H1 (cell line): ENCODE measurements at regions not wholly inside any gene's neighbourhood (a gene's known extent, or its start where the extent isn't known, plus 50 kb on each side); places are given as distances from the start of the nearest gene placed in this dataset.

Experiments used
- CTCF ChIA-PET: fragments of 300-600 bp; sonication (Branson Sonifier 250); formaldehyde crosslinking; loops from one replicate; lab custom pipeline; 2021; ENCODE audit not compliant: partially characterized antibody; lab: Charles Lee
- POLR2A ChIA-PET: fragments of 300-600 bp; sonication (Branson Sonifier 250); formaldehyde crosslinking; loops from one replicate; lab custom pipeline; 2021; ENCODE audit warnings: inconsistent platforms; ENCODE audit not compliant: partially characterized antibody; lab: Charles Lee
- DNase-seq, 2 experiments: peaks; one replicate each; pipeline versions ENCODE4 v3.0.0 to v3.0.0-alpha.2; 2010 to 2022; ENCODE audit warnings: low spot score in 2 of 2, low read depth in 1 of 2, mixed read lengths in 1 of 2
- FAIRE-seq: peaks from 2 replicates; lab custom pipeline; 2011; peaks lifted over from hg19 to GRCh38; lab: Jason Lieb, UNC
- H2AFZ ChIP-seq: 2 replicates; pipeline ENCODE4 v1.8.1; 2012; ENCODE audit warnings: low read length, inconsistent platforms
- H2AK5ac ChIP-seq: 2 replicates; pipeline ENCODE4 v1.6.1; 2013; ENCODE audit warnings: low read depth, low read length
- H2BK120ac ChIP-seq: replicated peaks from 2 replicates; pipeline ENCODE3; 2013; ENCODE audit warnings: low read depth, low read length, inconsistent platforms
- H2BK12ac ChIP-seq: 2 replicates; pipeline ENCODE4 v1.6.1; 2013; ENCODE audit warnings: low read depth, low read length
- H2BK15ac ChIP-seq: 2 replicates; pipeline ENCODE4 v1.6.1; 2013; ENCODE audit warnings: low read length
- H2BK20ac ChIP-seq: 2 replicates; pipeline ENCODE4 v1.6.1; 2013; ENCODE audit warnings: low read length
- H2BK5ac ChIP-seq: 2 replicates; pipeline ENCODE4 v1.6.1; 2013; ENCODE audit warnings: low read depth, low read length
- H3K14ac ChIP-seq: 2 replicates; pipeline ENCODE4 v1.6.1; 2013; ENCODE audit warnings: inconsistent platforms; ENCODE audit not compliant: insufficient read length
- H3K18ac ChIP-seq: 2 replicates; pipeline ENCODE4 v1.6.1; 2013; ENCODE audit warnings: low read length; ENCODE audit errors: extremely low read depth
- H3K23ac ChIP-seq: 2 replicates; pipeline ENCODE4 v1.6.1; 2013; ENCODE audit warnings: inconsistent platforms; ENCODE audit not compliant: insufficient read length
- H3K23me2 ChIP-seq: 2 replicates; pipeline ENCODE4 v1.6.1; 2013; ENCODE audit warnings: low read depth, low read length
- H3K27ac ChIP-seq: 2 replicates; pipeline ENCODE4 v1.6.1; 2011; ENCODE audit warnings: low read depth, low read length, inconsistent platforms
- H3K27me3 ChIP-seq, 4 experiments: replicated peaks in 1 of 4; 1 replicate in 1 of 4; 2 replicates in 3 of 4; pipeline versions ENCODE4 v1.6.1 to v1.8.1; 2011 to 2013; ENCODE audit warnings: low read length in 3 of 4, mild to moderate bottlenecking in 3 of 4, inconsistent platforms in 2 of 4, mixed read lengths in 2 of 4, moderate library complexity in 1 of 4; ENCODE audit not compliant: control insufficient read depth in 3 of 4, insufficient read depth in 3 of 4; ENCODE audit errors: extremely low read depth in 1 of 4
- H3K36me3 ChIP-seq, 4 experiments: 2 replicates each; pipeline versions ENCODE4 v1.6.1 to v1.8.1; 2011 to 2013; ENCODE audit warnings: mild to moderate bottlenecking in 4 of 4, low read length in 3 of 4, moderate library complexity in 2 of 4, control low read depth in 1 of 4, inconsistent platforms in 1 of 4; ENCODE audit not compliant: insufficient read depth in 4 of 4, control insufficient read depth in 2 of 4
- H3K4ac ChIP-seq: replicated peaks from 2 replicates; pipeline ENCODE3; 2013; ENCODE audit warnings: low read length, low read depth, mixed read lengths, inconsistent platforms; ENCODE audit not compliant: insufficient read length
- H3K4me1 ChIP-seq, 4 experiments: replicated peaks in 1 of 4; 1 replicate in 1 of 4; 2 replicates in 3 of 4; pipeline versions ENCODE4 v1.6.1 to v1.8.1; 2011 to 2013; ENCODE audit warnings: low read length in 3 of 4, inconsistent platforms in 2 of 4, mixed read lengths in 1 of 4; ENCODE audit not compliant: insufficient read depth in 4 of 4, control insufficient read depth in 3 of 4
- H3K4me2 ChIP-seq, 2 experiments: 2 replicates each; pipeline versions ENCODE4 v1.6.1 to v1.8.1; 2011 to 2013; ENCODE audit warnings: low read depth in 2 of 2, low read length in 2 of 2, control low read depth in 1 of 2, inconsistent platforms in 1 of 2, mild to moderate bottlenecking in 1 of 2; ENCODE audit not compliant: insufficient read depth in 1 of 2
- H3K4me3 ChIP-seq, 4 experiments: fragments of 200-600, 300-600 bp in 1 of 4; sonication (generic), shearing (Covaris generic), sonication (Bioruptor Twin) in 1 of 4; 2 replicates each; pipeline versions ENCODE4 v1.5.1 to v1.8.1; 2011 to 2016; ENCODE audit warnings: low read length in 4 of 4, low read depth in 3 of 4, control low read depth in 2 of 4, inconsistent platforms in 2 of 4, mild to moderate bottlenecking in 2 of 4, mixed read lengths in 1 of 4, moderate library complexity in 1 of 4; ENCODE audit not compliant: insufficient read depth in 2 of 4; ENCODE audit errors: extremely low read depth in 1 of 4
- H3K56ac ChIP-seq: replicated peaks from 2 replicates; pipeline ENCODE3; 2013; ENCODE audit warnings: low read depth, mild to moderate bottlenecking, mixed read lengths, low read length, inconsistent platforms; ENCODE audit not compliant: insufficient read length
- H3K79me1 ChIP-seq: 2 replicates; pipeline ENCODE4 v1.6.1; 2013; ENCODE audit warnings: low read depth, low read length, control low read depth
- H3K79me2 ChIP-seq, 2 experiments: 2 replicates each; pipeline versions ENCODE4 v1.6.1 to v1.8.1; 2012 to 2013; ENCODE audit warnings: low read length in 2 of 2, mild to moderate bottlenecking in 2 of 2, inconsistent platforms in 1 of 2; ENCODE audit not compliant: insufficient read depth in 2 of 2, control insufficient read depth in 1 of 2
- H3K9ac ChIP-seq, 4 experiments: replicated peaks in 1 of 4; 1 replicate in 1 of 4; 2 replicates in 3 of 4; pipeline versions ENCODE4 v1.6.1 to v1.8.1; 2011 to 2013; ENCODE audit warnings: low read depth in 3 of 4, low read length in 3 of 4, control low read depth in 2 of 4, mild to moderate bottlenecking in 2 of 4, moderate library complexity in 2 of 4, inconsistent platforms in 1 of 4; ENCODE audit errors: extremely low read depth in 1 of 4
- H3K9me3 ChIP-seq, 2 experiments: 2 replicates each; pipeline versions ENCODE4 v1.6.1 to v1.8.1; 2012 to 2013; ENCODE audit warnings: mild to moderate bottlenecking in 2 of 2, moderate library complexity in 2 of 2, control low read depth in 1 of 2, inconsistent platforms in 1 of 2, low read depth in 1 of 2, low read length in 1 of 2, mixed read lengths in 1 of 2; ENCODE audit not compliant: insufficient read depth in 2 of 2
- H4K20me1 ChIP-seq, 2 experiments: replicated peaks in 1 of 2; 2 replicates each; pipeline versions ENCODE3 to v1.8.1; 2011 to 2013; ENCODE audit warnings: inconsistent platforms in 2 of 2, low read length in 2 of 2, mild to moderate bottlenecking in 1 of 2; ENCODE audit not compliant: insufficient read depth in 2 of 2, control insufficient read depth in 1 of 2
- H4K5ac ChIP-seq: 2 replicates; pipeline ENCODE4 v1.6.1; 2013; ENCODE audit warnings: low read length, low read depth, mixed read lengths, inconsistent platforms; ENCODE audit not compliant: insufficient read length
- H4K8ac ChIP-seq: 2 replicates; pipeline ENCODE4 v1.8.0; 2013; ENCODE audit warnings: mild to moderate bottlenecking, moderate library complexity, low read length, inconsistent platforms; ENCODE audit not compliant: insufficient read depth; ENCODE audit errors: extremely low read depth
- H4K91ac ChIP-seq: replicated peaks from 2 replicates; pipeline ENCODE3; 2013; ENCODE audit warnings: low read length, mixed read lengths, inconsistent platforms; ENCODE audit not compliant: insufficient read length
- BRCA1 ChIP-seq: IDR thresholded peaks from 2 replicates; pipeline ENCODE4 v1.6.1; 2012; ENCODE audit warnings: low read depth, low read length, improper control_type of control experiment
- CTBP2 ChIP-seq: IDR thresholded peaks from 2 replicates; pipeline ENCODE4 v1.7.0; 2011; ENCODE audit warnings: borderline replicate concordance, mild to moderate bottlenecking, moderate library complexity, mixed read lengths, low read length; ENCODE audit not compliant: insufficient read depth, insufficient read length
- EP300 ChIP-seq, 2 experiments: IDR thresholded peaks; 1 replicate in 1 of 2; 2 replicates in 1 of 2; pipeline ENCODE4 v1.6.1; 2011 to 2012; ENCODE audit warnings: low read depth in 2 of 2, low read length in 2 of 2, mild to moderate bottlenecking in 2 of 2, borderline replicate concordance in 1 of 2, inconsistent platforms in 1 of 2, moderate library complexity in 1 of 2
- JUN ChIP-seq: IDR thresholded peaks from 2 replicates; pipeline ENCODE4 v1.6.1; 2011; ENCODE audit warnings: low read depth, mild to moderate bottlenecking, improper control_type of control experiment, low read length
- RBBP5 ChIP-seq: IDR thresholded peaks from 2 replicates; pipeline ENCODE4 v1.7.1; 2012; ENCODE audit warnings: low read depth, mild to moderate bottlenecking, inconsistent platforms, low read length, moderate library complexity, borderline replicate concordance
- RFX5 ChIP-seq: IDR thresholded peaks from 2 replicates; pipeline ENCODE4 v1.6.1; 2011; ENCODE audit warnings: low read depth, low read length, improper control_type of control experiment, borderline replicate concordance
- RXRA ChIP-seq: IDR thresholded peaks from 2 replicates; pipeline ENCODE4 v1.6.1; 2011; ENCODE audit warnings: low read depth, mild to moderate bottlenecking, low read length, moderate library complexity; ENCODE audit not compliant: insufficient read depth
- SRF ChIP-seq: IDR thresholded peaks from 2 replicates; pipeline ENCODE4 v1.6.1; 2011; ENCODE audit warnings: mild to moderate bottlenecking, low read depth, low read length, moderate library complexity
- TCF12 ChIP-seq: IDR thresholded peaks from 2 replicates; pipeline ENCODE4 v1.6.1; 2011; ENCODE audit warnings: low read depth, mild to moderate bottlenecking, low read length
- WGBS, 2 experiments: shearing (Covaris generic) in 1 of 2; methylation state at CpG; one replicate each; pipeline versions ENCODE4 v1.1.6 to v1.1.7; 2013 to 2015; ENCODE audit warnings: low lambda C conversion rate in 2 of 2, mixed read lengths in 2 of 2, inconsistent platforms in 1 of 2, low coverage in 1 of 2, missing lambda C conversion rate in 1 of 2; ENCODE audit not compliant: insufficient replicate concordance in 2 of 2, insufficient coverage in 1 of 2, insufficient read length in 1 of 2; ENCODE audit errors: extremely low coverage in 1 of 2, missing lambda C conversion rate in 1 of 2; 5-methylcytosine and 5-hydroxymethylcytosine counted together

DNA sequence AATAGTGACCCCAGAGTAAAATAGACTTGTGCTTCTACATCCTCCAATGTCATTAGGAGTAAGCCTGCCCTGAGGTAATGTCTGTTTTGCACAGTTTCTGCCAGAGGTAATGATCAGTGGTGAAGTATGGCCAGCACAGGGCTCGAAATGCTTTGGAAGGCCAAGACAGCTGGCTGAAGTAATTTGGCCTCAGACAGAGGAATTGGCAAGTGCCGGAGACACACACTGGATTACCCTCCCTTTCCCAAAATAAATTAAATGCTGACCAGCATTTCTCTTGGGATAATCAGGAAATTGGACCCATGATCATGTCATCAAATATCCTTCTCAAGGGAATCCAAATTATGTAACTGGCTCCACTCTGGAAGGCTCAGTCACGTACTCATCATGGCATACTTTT lies 379.0 kb upstream of the CHST9 start:
- CTCF ChIA-PET: no interaction called here
- H3K79me1 ChIP-seq: no peaks in the 10 kb centered on the region

More for the DNA sequence above, 379.0 kb upstream of the CHST9 start:
- H2BK120ac ChIP-seq: no peak overlapping the region
- H3K4ac ChIP-seq: no peak overlapping the region
- no peak overlapping the region for H2AFZ ChIP-seq
- POLR2A ChIA-PET: no interaction called here
- no peaks in the 10 kb centered on the region for H4K20me1 ChIP-seq
- FAIRE-seq (no peak), DNase-seq (no peak)
- peak overlapping the region; percentile 25 for H4K91ac ChIP-seq
- no peak overlapping the region for H4K8ac ChIP-seq
- H3K56ac ChIP-seq: no peak overlapping the region
- 93% methylated on average over 3 of the region's 3 CpGs; no CpG with 5 or more reads in 1 of the 2 experiments for WGBS, 2 experiments
- no peak overlapping the region for H2BK15ac ChIP-seq
- H2BK20ac ChIP-seq: peak overlapping the region; percentile 48; the same call in 1 of the 2 replicates
- H3K9ac ChIP-seq: no peak overlapping the region
- H3K14ac ChIP-seq: no peak overlapping the region
- no peak overlapping the region for H3K27ac ChIP-seq
- no peaks in the 10 kb centered on the region for H3K79me2 ChIP-seq
- H3K23ac ChIP-seq: no peak overlapping the region
- H3K9me3 ChIP-seq: no peaks in the 10 kb centered on the region
- no peak overlapping the region; the same call in 1 of the 2 replicates for H2BK5ac ChIP-seq
- no peak overlapping the region for H3K18ac ChIP-seq
- peaks cover 0 to 15% (median 13%) of the 10 kb centered on the region in 4 experiments; a peak in 4 of 7 replicates for H3K4me1 ChIP-seq
- no peak overlapping the region for H3K4me3 ChIP-seq
- no peak overlapping the region; the same call in 1 of the 2 replicates for H2AK5ac ChIP-seq
- no peak overlapping the region for H3K4me2 ChIP-seq
- TF ChIP-seq JUN (no peak), RXRA (no peak), EP300 (IDR thresholded peaks at IDR 0.05; ENCODE audit: borderline replicate concordance in 1 of 2, low read depth in 2 of 2, low read length in 2 of 2) (no peak), SRF (no peak), TCF12 (no peak), BRCA1 (no peak), RFX5 (no peak), RBBP5 (no peak), CTBP2 (no peak)
- H3K23me2 ChIP-seq: no peaks in the 10 kb centered on the region
- no peaks in the 10 kb centered on the region; a peak in 1 of 7 replicates for H3K27me3 ChIP-seq
- H4K5ac ChIP-seq: no peak overlapping the region
- peak overlapping the region; percentile 65; the same call in 1 of the 2 replicates for H2BK12ac ChIP-seq
- no peaks in the 10 kb centered on the region for H3K36me3 ChIP-seq
